GM19239 (cell line): ENCODE measurements at regions not wholly inside any gene's neighbourhood (a gene's known extent, or its start where the extent isn't known, plus 50 kb on each side); places are given as distances from the start of the nearest gene placed in this dataset.

Experiments used
- DNase-seq: peaks from one replicate; pipeline ENCODE4 v3.0.0; 2011; ENCODE audit warnings: low spot score; ENCODE audit not compliant: insufficient read length
- FAIRE-seq: peaks from 2 replicates; lab custom pipeline; 2011; peaks lifted over from hg19 to GRCh38; lab: Jason Lieb, UNC

- FAIRE-seq (no peak), DNase-seq (no peak)
Observed at GRCh38 chr13:83620530-83621220, 261.6 kb downstream of the SLITRK1 start.

- no peak for DNase-seq
- no peak for FAIRE-seq
Observed at GRCh38 chr13:83618966-83619365, 263.3 kb downstream of the SLITRK1 start.

- FAIRE-seq (no peak), DNase-seq (no peak)
Observed at GRCh38 chr13:83613524-83613923, 268.8 kb downstream of the SLITRK1 start.

GRCh38 chr13:83601539-83601938 is 280.7 kb downstream of the SLITRK1 start:
- FAIRE-seq (no peak), DNase-seq (no peak)

GRCh38 chr13:83592095-83592494 is 290.2 kb downstream of the SLITRK1 start:
- FAIRE-seq (no peak), DNase-seq (no peak)

- DNase-seq, result no peak
- no peak for FAIRE-seq
Observed at GRCh38 chr13:83589814-83590213, 292.5 kb downstream of the SLITRK1 start.

GRCh38 chr13:83577183-83577582 is 305.1 kb downstream of the SLITRK1 start:
- DNase-seq, result no peak

GRCh38 chr13:83568019-83568418 is 314.3 kb downstream of the SLITRK1 start:
- FAIRE-seq (no peak), DNase-seq (no peak)

More at GRCh38 chr13:83577183-83577582, 305.1 kb downstream of the SLITRK1 start:
- no peak for FAIRE-seq

GRCh38 chr13:83563499-83563898 is 318.8 kb downstream of the SLITRK1 start:
- FAIRE-seq, result no peak
- DNase-seq, result no peak

GRCh38 chr13:83557845-83558244 is 324.4 kb downstream of the SLITRK1 start:
- no peak for FAIRE-seq
- no peak for DNase-seq

GRCh38 chr13:83549671-83550070 is 332.6 kb downstream of the SLITRK1 start:
- DNase-seq (no peak), FAIRE-seq (no peak)

GRCh38 chr13:83547043-83547442 is 335.2 kb downstream of the SLITRK1 start:
- FAIRE-seq (no peak), DNase-seq (no peak)

- DNase-seq (no peak), FAIRE-seq (no peak)
Observed at GRCh38 chr13:83546476-83546875, 335.8 kb downstream of the SLITRK1 start.

GRCh38 chr13:83538636-83539035 is 343.6 kb downstream of the SLITRK1 start:
- DNase-seq (no peak), FAIRE-seq (no peak)

- FAIRE-seq (no peak), DNase-seq (no peak)
Observed at GRCh38 chr13:83536941-83537340, 345.3 kb downstream of the SLITRK1 start.

- DNase-seq (no peak), FAIRE-seq (no peak)
Observed at GRCh38 chr13:83536153-83536552, 346.1 kb downstream of the SLITRK1 start.

GRCh38 chr13:83532809-83533208 is 349.5 kb downstream of the SLITRK1 start:
- DNase-seq, result no peak
- no peak for FAIRE-seq

GRCh38 chr13:83531022-83531421 is 351.3 kb downstream of the SLITRK1 start:
- FAIRE-seq (no peak), DNase-seq (no peak)

GRCh38 chr13:83516781-83517180 is 365.5 kb downstream of the SLITRK1 start:
- DNase-seq (no peak), FAIRE-seq (no peak)

GRCh38 chr13:83515268-83516015 is 366.8 kb downstream of the SLITRK1 start:
- no peak for FAIRE-seq

GRCh38 chr13:83508771-83509301 is 373.4 kb downstream of the SLITRK1 start:
- FAIRE-seq (no peak), DNase-seq (no peak)

More at GRCh38 chr13:83515268-83516015, 366.8 kb downstream of the SLITRK1 start:
- DNase-seq, result no peak
